GM23338 (cell line): ENCODE measurements at regions not wholly inside any gene's neighbourhood (a gene's known extent, or its start where the extent isn't known, plus 50 kb on each side); places are given as distances from the start of the nearest gene placed in this dataset.

Experiments used
- STAT1 ChIP-seq: IDR thresholded peaks from one replicate; pipeline ENCODE4 v1.6.1; 2016; ENCODE audit warnings: antibody characterized with exemption; ENCODE audit not compliant: unreplicated experiment
- ZNF462 ChIP-seq: fragments of 250-450 bp; sonication (Bioruptor Pico); IDR thresholded peaks from 2 replicates; pipeline ENCODE4 v1.5.0; 2020; ENCODE audit warnings: mild to moderate bottlenecking, moderate library complexity

- no peak for TF ChIP-seq ZNF462 (CRISPR knock-in tag)
- TF ChIP-seq STAT1 = no peak
These were observed 50.7 kb upstream of the TPRG1 start (continued) for GRCh38 chr3:189121092-189121491.
